ENCODE measurements at regions not wholly inside any gene's neighbourhood (a gene's known extent, or its start where the extent isn't known, plus 50 kb on each side); places are given as distances from the start of the nearest gene placed in this dataset.

DNA sequence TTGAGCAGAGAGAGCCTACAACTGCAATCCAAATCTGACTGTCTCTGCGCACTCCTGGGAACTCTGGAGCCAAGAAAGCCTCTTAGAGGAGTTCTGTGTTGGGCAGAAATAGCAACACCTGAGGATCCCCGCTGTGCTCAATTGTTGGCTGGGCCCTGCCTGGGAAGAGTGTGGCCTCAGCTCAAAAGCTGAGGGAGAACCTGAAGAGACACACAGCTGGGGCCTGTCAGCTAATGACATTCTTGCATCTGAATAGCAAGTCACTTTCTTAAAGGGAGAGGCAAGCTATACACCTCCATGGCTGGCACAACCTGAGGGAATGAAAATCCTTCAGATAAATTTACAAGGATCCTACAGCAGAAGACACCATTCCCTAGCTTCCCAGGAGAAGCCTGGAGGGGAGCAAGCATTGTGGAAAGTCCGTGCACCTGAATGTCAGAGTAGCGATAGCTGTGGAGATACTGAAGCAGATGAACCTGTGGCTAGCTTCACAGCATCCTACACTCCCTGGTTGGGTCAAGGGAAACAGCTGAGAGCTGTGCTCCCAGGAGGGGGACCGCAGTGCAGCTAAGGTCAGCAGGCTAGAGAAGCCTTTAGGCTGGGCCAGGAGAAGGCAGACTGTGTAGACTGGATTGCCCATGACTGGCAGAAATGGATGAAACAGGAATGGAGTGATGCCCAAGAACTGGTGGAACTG, 159.9 kb upstream of the PFN2 start:
- no peaks in the 10 kb centered on the region for H3K9me3 ChIP-seq (ENCODE audit: insufficient read depth in 2 of 2, low read depth in 1 of 2, low read length in 1 of 2)
- peak overlapping the region; percentile 91 for H2BK20ac ChIP-seq (ENCODE audit: low read length)
- H3K27me3 ChIP-seq (replicated peaks in 1 of 4; ENCODE audit: control insufficient read depth in 3 of 4, extremely low read depth in 1 of 4, insufficient read depth in 3 of 4, low read length in 3 of 4), result no peaks in the 10 kb centered on the region
- H3K14ac ChIP-seq (ENCODE audit: insufficient read length), result no peak overlapping the region
- H4K8ac ChIP-seq (ENCODE audit: extremely low read depth, insufficient read depth, low read length), result no peak overlapping the region
- FAIRE-seq (peak; percentile 63), DNase-seq (ENCODE audit: low read depth in 1 of 2, low spot score in 2 of 2) (peak; percentile 39 to 72)
- POLR2A ChIA-PET (ENCODE audit: partially characterized antibody), result interaction anchor here (0.8 to 1.4 kb wide), 5 partner anchors 11 to 163 kb away, joined by 3 to 4 read pairs (median 4); no protein-coding TSS in a partner anchor
- no peak overlapping the region for H3K4ac ChIP-seq (replicated peaks; ENCODE audit: insufficient read length, low read depth, low read length)
- no peak overlapping the region for H2AFZ ChIP-seq (ENCODE audit: low read length)
- H3K4me2 ChIP-seq (ENCODE audit: insufficient read depth in 1 of 2, low read depth in 2 of 2, low read length in 2 of 2), result peak overlapping the region; percentile 54 to 60
- H2BK15ac ChIP-seq (ENCODE audit: low read length), result 0 out of 2 replicates have a peak overlapping the region, but pooled peaks have one; percentile 11
- H3K36me3 ChIP-seq (ENCODE audit: control insufficient read depth in 2 of 4, insufficient read depth in 4 of 4, low read length in 3 of 4), result no peaks in the 10 kb centered on the region
- peak overlapping the region; percentile 95 for H3K18ac ChIP-seq (ENCODE audit: extremely low read depth, low read length)
- peak overlapping the region; percentile 91; the same call in 1 of the 2 replicates for H2BK5ac ChIP-seq (ENCODE audit: low read depth, low read length)
- H4K5ac ChIP-seq (ENCODE audit: insufficient read length, low read depth, low read length), result peak overlapping the region; percentile 20
- H2AK5ac ChIP-seq (ENCODE audit: low read depth, low read length), result no peak overlapping the region
- H3K4me3 ChIP-seq (ENCODE audit: extremely low read depth in 1 of 4, insufficient read depth in 2 of 4, low read depth in 3 of 4, low read length in 4 of 4), result peak overlapping the region in 2 of 4 experiments; percentile 11 to 15; a peak in 2 of 8 replicates
- H3K79me1 ChIP-seq (ENCODE audit: low read depth, low read length), result no peaks in the 10 kb centered on the region
- CTCF ChIA-PET (ENCODE audit: partially characterized antibody), result interaction anchor here (1.1 to 1.7 kb wide), 6 partner anchors 53 to 322 kb away, joined by 3 to 8 read pairs (median 4); no protein-coding TSS in a partner anchor
- WGBS, 2 experiments (ENCODE audit: extremely low coverage in 1 of 2, insufficient coverage in 1 of 2, insufficient read length in 1 of 2, insufficient replicate concordance in 2 of 2, low coverage in 1 of 2, low lambda C conversion rate in 2 of 2, missing lambda C conversion rate in 1 of 2), result 57% methylated on average over 5 of the region's 5 CpGs; no CpG with 5 or more reads in 1 of the 2 experiments
- peak overlapping the region; percentile 72 for H2BK12ac ChIP-seq (ENCODE audit: low read depth, low read length)
- no peak overlapping the region for H3K56ac ChIP-seq (replicated peaks; ENCODE audit: insufficient read length, low read depth, low read length)
- H4K91ac ChIP-seq (replicated peaks; ENCODE audit: insufficient read length, low read length), result peak overlapping the region; percentile 12
- H4K20me1 ChIP-seq (replicated peaks in 1 of 2; ENCODE audit: control insufficient read depth in 1 of 2, insufficient read depth in 2 of 2, low read length in 2 of 2), result no peaks in the 10 kb centered on the region
- peaks cover 12 to 18% (median 14%) of the 10 kb centered on the region in 4 experiments; a peak in 6 of 7 replicates for H3K4me1 ChIP-seq (replicated peaks in 1 of 4; ENCODE audit: control insufficient read depth in 3 of 4, insufficient read depth in 4 of 4, low read length in 3 of 4)
- no peak overlapping the region; a peak in 1 of 7 replicates for H3K9ac ChIP-seq (replicated peaks in 1 of 4; ENCODE audit: extremely low read depth in 1 of 4, low read depth in 3 of 4, low read length in 3 of 4)
- peak overlapping the region; percentile 59 for H2BK120ac ChIP-seq (replicated peaks; ENCODE audit: low read depth, low read length)
- H3K27ac ChIP-seq (ENCODE audit: low read depth, low read length), result peak overlapping the region; percentile 25; the same call in 1 of the 2 replicates
- no peaks in the 10 kb centered on the region for H3K79me2 ChIP-seq (ENCODE audit: control insufficient read depth in 1 of 2, insufficient read depth in 2 of 2, low read length in 2 of 2)
- H3K23me2 ChIP-seq (ENCODE audit: low read depth, low read length), result no peaks in the 10 kb centered on the region
- no peak overlapping the region for H3K23ac ChIP-seq (ENCODE audit: insufficient read length)
- TF ChIP-seq GABPA (IDR thresholded peaks at IDR 0.05; ENCODE audit: borderline replicate concordance, insufficient read depth, low read length) (no peak), EGR1 (IDR thresholded peaks at IDR 0.05; ENCODE audit: borderline replicate concordance, low read depth, low read length) (no peak), TAF1 (IDR thresholded peaks at IDR 0.05; ENCODE audit: low read depth, low read length) (no peak; the same call in 1 of the 2 replicates), SIN3A (conservative IDR thresholded peaks at IDR 0.05 in 1 of 2, IDR thresholded peaks at IDR 0.05 in 1 of 2; ENCODE audit: low read depth in 1 of 2, low read length in 2 of 2) (peak; percentile 99), CBX5 (IDR thresholded peaks at IDR 0.05; ENCODE audit: low read depth, low read length) (no peak), POLR2A (IDR thresholded peaks at IDR 0.05; ENCODE audit: control extremely low read depth in 1 of 2, low read depth in 2 of 2, low read length in 2 of 2) (no peak), CTCF (IDR thresholded peaks at IDR 0.05; ENCODE audit: control extremely low read depth in 1 of 3, insufficient read depth in 1 of 3, low read depth in 1 of 3, low read length in 3 of 3) (no peak), JUN (IDR thresholded peaks at IDR 0.05; ENCODE audit: low read depth, low read length) (no peak), ZNF274 (IDR thresholded peaks at IDR 0.05; ENCODE audit: borderline replicate concordance, extremely low read depth, low read length) (no peak), MAFK (IDR thresholded peaks at IDR 0.05; ENCODE audit: low read depth, low read length) (no peak)
